ENCODE measurements at regions not wholly inside any gene's neighbourhood (a gene's known extent, or its start where the extent isn't known, plus 50 kb on each side); places are given as distances from the start of the nearest gene placed in this dataset.

- H3K27ac Mint-ChIP-seq = no peak overlapping the region
- TF ChIP-seq CTCF (IDR thresholded peaks at IDR 0.05) = no peak
- no peaks in the 10 kb centered on the region for H3K4me1 Mint-ChIP-seq
- POLR2A ChIA-PET = no interaction called here
- H3K4me3 Mint-ChIP-seq = no peak overlapping the region
- no peak for ATAC-seq (ENCODE audit: low read depth)
- H3K27me3 Mint-ChIP-seq = no peaks in the 10 kb centered on the region
- no peaks in the 10 kb centered on the region for H3K36me3 Mint-ChIP-seq (ENCODE audit: low read depth)
- no peak for DNase-seq
- intact Hi-C loops (cut with micrococcal nuclease) = no loop called here
- CTCF ChIA-PET = no interaction called here
- peaks cover 2% of the 10 kb centered on the region for H3K9me3 Mint-ChIP-seq
Measured at GRCh38 chr6:48869595-48869994, 593.5 kb downstream of the MMUT start.

- ChIA-PET POLR2A (no interaction called here), CTCF (no interaction called here)
- Mint-ChIP-seq H3K9me3 (peaks cover 7% of the 10 kb centered on the region), H3K4me3 (no peak overlapping the region), H3K27me3 (no peaks in the 10 kb centered on the region), H3K27ac (no peak overlapping the region), H3K4me1 (no peaks in the 10 kb centered on the region), H3K36me3 (ENCODE audit: low read depth) (no peaks in the 10 kb centered on the region)
- DNase-seq (no peak), ATAC-seq (ENCODE audit: low read depth) (no peak)
- intact Hi-C loops (cut with micrococcal nuclease) = no loop called here
- no peak for TF ChIP-seq CTCF (IDR thresholded peaks at IDR 0.05)
Measured at GRCh38 chr6:48866682-48867081, 596.4 kb downstream of the MMUT start.

DNA sequence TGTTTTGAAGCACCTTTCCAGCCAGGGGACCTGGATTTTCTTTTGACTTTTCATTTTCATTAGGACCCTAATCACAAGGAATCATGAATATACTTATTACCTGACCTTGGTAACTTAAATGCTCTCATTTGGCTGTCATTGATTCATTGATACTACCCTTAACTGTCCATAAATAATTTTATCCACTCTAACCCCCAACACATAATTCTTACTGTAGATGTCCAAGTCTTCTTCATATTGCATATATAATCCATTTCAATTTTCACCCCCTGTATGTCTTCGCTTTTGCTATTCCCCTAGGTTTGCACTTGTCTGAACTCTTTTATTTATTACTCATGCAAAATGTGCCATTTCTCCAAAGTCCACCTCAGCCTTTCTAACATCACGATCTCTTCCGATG is 602.9 kb downstream of the MMUT start:
- no peaks in the 10 kb centered on the region for H3K36me3 Mint-ChIP-seq (ENCODE audit: low read depth)
- H3K27ac Mint-ChIP-seq = no peak overlapping the region
- H3K4me3 Mint-ChIP-seq = no peak overlapping the region
- ChIA-PET CTCF (no interaction called here), POLR2A (no interaction called here)
- intact Hi-C loops (cut with micrococcal nuclease) = no loop called here
- no peak for ATAC-seq (ENCODE audit: low read depth)
- no peaks in the 10 kb centered on the region for H3K4me1 Mint-ChIP-seq
- DNase-seq = no peak
- no peaks in the 10 kb centered on the region for H3K27me3 Mint-ChIP-seq
- H3K9me3 Mint-ChIP-seq = peaks cover 5% of the 10 kb centered on the region
- no peak for TF ChIP-seq CTCF (IDR thresholded peaks at IDR 0.05)

DNA sequence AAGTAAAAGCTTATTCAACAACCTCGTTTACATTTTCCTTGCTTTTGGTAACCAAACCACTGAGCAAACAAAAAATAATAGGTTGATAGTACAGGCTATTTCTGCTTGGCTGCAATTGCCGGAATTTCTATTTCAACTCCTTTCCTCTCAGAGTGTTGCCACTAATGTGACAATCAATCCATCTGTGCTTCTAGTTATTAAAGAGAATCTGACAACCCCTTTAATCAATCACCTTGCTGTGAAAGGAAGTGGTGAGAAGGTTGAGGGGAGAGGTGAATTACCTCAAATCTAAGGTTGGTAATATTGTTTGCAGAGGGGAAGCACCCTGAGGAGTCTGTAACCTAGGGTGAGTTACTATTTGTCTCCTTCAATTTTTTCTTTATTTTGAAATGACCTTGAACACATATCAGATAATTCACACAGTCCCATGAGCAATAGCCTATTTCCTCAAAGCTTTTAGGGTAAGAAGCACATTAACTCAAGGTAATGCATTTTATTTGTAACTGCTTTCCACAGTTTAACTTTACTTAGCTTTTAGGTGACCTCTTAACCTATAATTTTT is 603.4 kb downstream of the MMUT start:
- intact Hi-C loops (cut with micrococcal nuclease) = no loop called here
- Mint-ChIP-seq H3K27me3 (no peaks in the 10 kb centered on the region), H3K9me3 (peaks cover 5% of the 10 kb centered on the region), H3K4me1 (no peaks in the 10 kb centered on the region), H3K4me3 (no peak overlapping the region), H3K36me3 (ENCODE audit: low read depth) (no peaks in the 10 kb centered on the region), H3K27ac (no peak overlapping the region)
- TF ChIP-seq CTCF (IDR thresholded peaks at IDR 0.05) = no peak
- ATAC-seq (ENCODE audit: low read depth) = no peak
- POLR2A ChIA-PET = no interaction called here
- CTCF ChIA-PET = no interaction called here
- no peak for DNase-seq

DNA sequence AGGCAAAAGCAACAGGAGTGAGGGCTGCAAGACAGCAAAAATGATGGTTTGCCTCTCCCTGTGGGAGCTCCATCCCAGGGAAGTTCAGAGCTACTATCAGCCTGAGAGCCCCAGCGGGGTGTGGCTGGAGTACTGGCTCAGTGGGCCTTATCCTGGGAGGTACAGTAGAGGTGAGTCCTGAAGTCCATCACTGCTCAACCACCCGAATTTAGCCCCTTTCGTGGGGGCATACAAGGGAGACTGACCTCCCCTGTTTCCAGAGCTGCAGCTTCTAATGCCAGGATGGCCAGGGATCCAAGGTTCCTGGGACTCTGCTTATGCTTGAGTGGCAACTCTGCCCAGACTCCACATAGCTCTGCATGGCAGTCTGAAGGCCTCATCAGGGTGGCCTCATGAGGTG is 617.8 kb downstream of the MMUT start:
- no peak for TF ChIP-seq CTCF (IDR thresholded peaks at IDR 0.05)
- Mint-ChIP-seq H3K4me1 (no peaks in the 10 kb centered on the region), H3K4me3 (no peak overlapping the region), H3K27me3 (no peaks in the 10 kb centered on the region), H3K36me3 (ENCODE audit: low read depth) (no peaks in the 10 kb centered on the region), H3K27ac (no peak overlapping the region), H3K9me3 (peaks cover 23% of the 10 kb centered on the region)
- DNase-seq (no peak), ATAC-seq (ENCODE audit: low read depth) (no peak)
- ChIA-PET CTCF (no interaction called here), POLR2A (no interaction called here)
- intact Hi-C loops (cut with micrococcal nuclease) = no loop called here
